IMR-90 (cell line): ENCODE measurements at regions not wholly inside any gene's neighbourhood (a gene's known extent, or its start where the extent isn't known, plus 50 kb on each side); places are given as distances from the start of the nearest gene placed in this dataset.

Experiments
- ATAC-seq: fragments of 200-7000 bp; cut with Tn5 transposase; 2 replicates; pipeline ENCODE4 v1.9.1; 2020; ENCODE audit warnings: low read depth, mild to moderate bottlenecking, moderate library complexity
- BruUV-seq: library from RNA; stranded (reverse); fragments of 400-500 nt; replicated peaks from 2 replicates; lab custom pipeline; 2021; lab: Mats Ljungman, UMichigan
- CTCF ChIA-PET: fragments of 300-600 bp; formaldehyde crosslinking; extraction: SDS; loops from one replicate; lab custom pipeline; 2021; ENCODE audit warnings: antibody characterized with exemption; lab: Yijun Ruan, JAX
- POLR2A ChIA-PET: fragments of 300-600 bp; sonication (Branson Sonifier 250); formaldehyde crosslinking; loops from one replicate; lab custom pipeline; 2022; ENCODE audit warnings: antibody characterized with exemption; ENCODE audit not compliant: unreplicated experiment; lab: Charles Lee
- DNase-seq: peaks from one replicate; pipeline ENCODE4 v3.0.0; 2013
- H2AFZ ChIP-seq: replicated peaks from 2 replicates; pipeline ENCODE3; 2013; ENCODE audit warnings: low read length, mild to moderate bottlenecking; ENCODE audit not compliant: poor library complexity
- H2AK5ac ChIP-seq: 2 replicates; pipeline ENCODE4 v1.6.1; 2013; ENCODE audit warnings: low read depth, low read length, inconsistent platforms
- H2AK9ac ChIP-seq: replicated peaks from 2 replicates; pipeline ENCODE3; 2013; ENCODE audit warnings: mild to moderate bottlenecking, low read depth, low read length, moderate library complexity; ENCODE audit not compliant: poor library complexity
- H2BK120ac ChIP-seq: 2 replicates; pipeline ENCODE4 v1.6.1; 2013; ENCODE audit warnings: low read depth, low read length, inconsistent platforms
- H2BK15ac ChIP-seq: 3 replicates; pipeline ENCODE4 v1.6.1; 2013; ENCODE audit warnings: low read depth, low read length, inconsistent platforms
- H2BK20ac ChIP-seq: 2 replicates; pipeline ENCODE4 v1.6.1; 2013; ENCODE audit warnings: low read depth, mild to moderate bottlenecking, inconsistent platforms, low read length, moderate library complexity
- H2BK5ac ChIP-seq: 2 replicates; pipeline ENCODE4 v1.6.1; 2013; ENCODE audit warnings: mild to moderate bottlenecking, low read depth, low read length, inconsistent platforms; ENCODE audit not compliant: poor library complexity, severe bottlenecking
- H3K14ac ChIP-seq: replicated peaks from 2 replicates; pipeline ENCODE4 v1.6.1; 2013; ENCODE audit warnings: low read depth, low read length, inconsistent platforms
- H3K18ac ChIP-seq: 2 replicates; pipeline ENCODE4 v1.6.1; 2013; ENCODE audit warnings: low read depth, low read length, control low read depth
- H3K23ac ChIP-seq: 2 replicates; pipeline ENCODE4 v1.6.1; 2013; ENCODE audit warnings: low read depth, low read length, inconsistent platforms
- H3K27ac ChIP-seq: 2 replicates; pipeline ENCODE4 v1.5.1; 2013; ENCODE audit warnings: mild to moderate bottlenecking, control low read depth, low read length; ENCODE audit not compliant: insufficient read depth
- H3K27me3 ChIP-seq: 2 replicates; pipeline ENCODE4 v1.6.1; 2013; ENCODE audit warnings: low read length; ENCODE audit not compliant: control insufficient read depth, insufficient read depth
- H3K36me3 ChIP-seq: 2 replicates; pipeline ENCODE4 v1.6.1; 2013; ENCODE audit warnings: low read length, mixed read lengths; ENCODE audit not compliant: control insufficient read depth, insufficient read depth
- H3K4ac ChIP-seq: 2 replicates; pipeline ENCODE4 v1.6.1; 2013; ENCODE audit warnings: low read depth, low read length, inconsistent platforms
- H3K4me1 ChIP-seq: 2 replicates; pipeline ENCODE4 v1.6.1; 2013; ENCODE audit warnings: low read length, mixed read lengths; ENCODE audit not compliant: control insufficient read depth, insufficient read depth
- H3K4me2 ChIP-seq: 2 replicates; pipeline ENCODE4 v1.6.1; 2013; ENCODE audit warnings: low read depth, mild to moderate bottlenecking, control low read depth, low read length, moderate library complexity
- H3K4me3 ChIP-seq: 2 replicates; pipeline ENCODE4 v1.5.1; 2013; ENCODE audit warnings: low read depth, mild to moderate bottlenecking, control low read depth, low read length, moderate library complexity; ENCODE audit not compliant: insufficient read depth
- H3K56ac ChIP-seq: 2 replicates; pipeline ENCODE4 v1.6.1; 2013; ENCODE audit warnings: low read length, inconsistent platforms; ENCODE audit not compliant: insufficient read depth; ENCODE audit errors: extremely low read depth
- H3K79me1 ChIP-seq, 2 experiments: 2 replicates each; pipeline ENCODE4 v1.6.1; 2013; ENCODE audit warnings: low read length in 2 of 2, inconsistent platforms in 1 of 2, low read depth in 1 of 2
- H3K9ac ChIP-seq: 2 replicates; pipeline ENCODE4 v1.6.1; 2013; ENCODE audit warnings: low read depth, low read length, control low read depth
- H3K9me1 ChIP-seq: 2 replicates; pipeline ENCODE4 v1.6.1; 2013; ENCODE audit warnings: low read length, inconsistent platforms; ENCODE audit not compliant: insufficient read depth
- H3K9me3 ChIP-seq: 2 replicates; pipeline ENCODE4 v1.6.1; 2013; ENCODE audit warnings: low read length; ENCODE audit not compliant: control insufficient read depth, insufficient read depth
- H4K20me1 ChIP-seq: 2 replicates; pipeline ENCODE4 v1.6.1; 2013; ENCODE audit warnings: low read length, inconsistent platforms; ENCODE audit not compliant: insufficient read depth
- H4K5ac ChIP-seq: 2 replicates; pipeline ENCODE4 v1.6.1; 2013; ENCODE audit warnings: mild to moderate bottlenecking, low read depth, low read length, control low read depth
- H4K8ac ChIP-seq, 2 experiments: 2 replicates each; pipeline ENCODE4 v1.6.1; 2013; ENCODE audit warnings: low read depth in 2 of 2, low read length in 2 of 2, control low read depth in 1 of 2, inconsistent platforms in 1 of 2
- H4K91ac ChIP-seq: 2 replicates; pipeline ENCODE4 v1.6.1; 2013; ENCODE audit warnings: low read depth, low read length, inconsistent platforms; ENCODE audit not compliant: insufficient read depth
- BHLHE40 ChIP-seq: fragments of 150-350 bp; IDR thresholded peaks from 2 replicates; pipeline ENCODE4 v1.6.1; 2016; ENCODE audit warnings: mild to moderate bottlenecking, low read depth, low read length
- CEBPB ChIP-seq: IDR thresholded peaks from 2 replicates; pipeline ENCODE4 v1.6.1; 2012; ENCODE audit warnings: low read depth, low read length, improper control_type of control experiment
- CHD1 ChIP-seq: IDR thresholded peaks from 2 replicates; pipeline ENCODE4 v1.6.1; 2012; ENCODE audit warnings: low read depth, low read length, improper control_type of control experiment
- CTCF ChIP-seq: conservative IDR thresholded peaks from 2 replicates; pipeline ENCODE4 v1.5.1; 2012; ENCODE audit warnings: mild to moderate bottlenecking, low read depth, low read length, improper control_type of control experiment
- FOS ChIP-seq: fragments of 150-350 bp; IDR thresholded peaks from 2 replicates; pipeline ENCODE4 v1.6.1; 2016; ENCODE audit warnings: low read depth, low read length
- MAFK ChIP-seq: IDR thresholded peaks from 2 replicates; pipeline ENCODE4 v1.6.1; 2012; ENCODE audit warnings: low read depth, low read length, improper control_type of control experiment
- MAZ ChIP-seq: IDR thresholded peaks from 2 replicates; pipeline ENCODE4 v1.6.1; 2012; ENCODE audit warnings: low read depth, mild to moderate bottlenecking, low read length, improper control_type of control experiment, moderate library complexity, borderline replicate concordance
- MXI1 ChIP-seq: IDR thresholded peaks from 2 replicates; pipeline ENCODE4 v1.6.1; 2012; ENCODE audit warnings: low read depth, mild to moderate bottlenecking, low read length, moderate library complexity, borderline replicate concordance
- NFE2L2 ChIP-seq: fragments of 150-350 bp; IDR thresholded peaks from 2 replicates; pipeline ENCODE4 v1.6.1; 2016; ENCODE audit warnings: low read depth, mild to moderate bottlenecking, low read length
- POLR2A ChIP-seq: IDR thresholded peaks from 2 replicates; pipeline ENCODE4 v1.6.1; 2012; ENCODE audit warnings: mild to moderate bottlenecking, low read depth, low read length
- RAD21 ChIP-seq: IDR thresholded peaks from 2 replicates; pipeline ENCODE4 v1.6.1; 2012; ENCODE audit warnings: low read length, improper control_type of control experiment
- RCOR1 ChIP-seq: IDR thresholded peaks from 2 replicates; pipeline ENCODE4 v1.6.1; 2012; ENCODE audit warnings: mild to moderate bottlenecking, low read length, improper control_type of control experiment; ENCODE audit not compliant: insufficient replicate concordance
- RFX5 ChIP-seq: IDR thresholded peaks from 2 replicates; pipeline ENCODE4 v1.8.0; 2012; ENCODE audit warnings: low read depth, mild to moderate bottlenecking, low read length, moderate library complexity
- SMC3 ChIP-seq: fragments of 150-350 bp; IDR thresholded peaks from 2 replicates; pipeline ENCODE4 v1.6.1; 2016; ENCODE audit warnings: low read depth, mild to moderate bottlenecking, antibody characterized with exemption, low read length, moderate library complexity
- USF2 ChIP-seq: fragments of 150-350 bp; IDR thresholded peaks from 2 replicates; pipeline ENCODE4 v1.6.1; 2017; ENCODE audit warnings: mild to moderate bottlenecking, antibody characterized with exemption, low read length, low read depth
- WGBS, 2 experiments: methylation state at CpG; one replicate each; pipeline versions ENCODE4 v1.1.5 to v1.1.7; 2013; ENCODE audit warnings: missing lambda C conversion rate in 2 of 2; ENCODE audit not compliant: insufficient read length in 1 of 2; ENCODE audit errors: extremely low coverage in 2 of 2; 5-methylcytosine and 5-hydroxymethylcytosine counted together
- dilution Hi-C: fragments of 300-500 bp; cut with HindIII; formaldehyde crosslinking; loops from one replicate; pipeline ENCODE4 v1.14.3; 2018; ENCODE audit warnings: low sequenced_read_pairs; ENCODE audit not compliant: unreplicated experiment
- in situ Hi-C: fragments of 300-500 bp; cut with MboI; formaldehyde crosslinking; loops from 3 replicates; pipeline ENCODE4 v1.14.3; 2019; ENCODE audit warnings: low sequenced_read_pairs, inconsistent platforms, mixed read lengths
- intact Hi-C: fragments of 100-400 bp; cut with micrococcal nuclease; formaldehyde crosslinking; loops from 2 replicates; pipeline ENCODE4 v1.10.0; 2022
- TF ChIP-seq, protein P1 (sequence below): fragments of 150-350 bp; IDR thresholded peaks from 2 replicates; pipeline ENCODE4 v1.6.1; 2016; ENCODE audit warnings: low read depth, mild to moderate bottlenecking, low read length, moderate library complexity, borderline replicate concordance

- Histone ChIP-seq H3K27me3 (peaks cover 11% of the 10 kb centered on the region), H4K20me1 (no peaks in the 10 kb centered on the region), H3K4ac (no peak overlapping the region), H3K4me1 (no peaks in the 10 kb centered on the region; the same call in 1 of the 2 replicates), H4K5ac (no peak overlapping the region), H4K91ac (no peak overlapping the region), H2AK9ac (no peak overlapping the region), H3K27ac (no peak overlapping the region), H3K14ac (no peak overlapping the region), H3K9me1 (no peaks in the 10 kb centered on the region), H3K36me3 (no peaks in the 10 kb centered on the region), H3K4me2 (no peak overlapping the region), H3K23ac (no peak overlapping the region), H3K79me1 (no peaks in the 10 kb centered on the region), H2AK5ac (no peak overlapping the region), H2BK5ac (no peak overlapping the region), H2AFZ (no peak overlapping the region), H4K8ac (no peak overlapping the region), H3K56ac (no peak overlapping the region), H3K4me3 (no peak overlapping the region), H2BK20ac (no peak overlapping the region), H3K9ac (no peak overlapping the region), H2BK120ac (no peak overlapping the region), H3K18ac (no peak overlapping the region), H2BK15ac (no peak overlapping the region), H3K9me3 (no peaks in the 10 kb centered on the region)
- dilution Hi-C loops: no loop called here
- WGBS, 2 experiments: 77% methylated on average over 9 of the region's 20 CpGs; no CpG with 5 or more reads in 1 of the 2 experiments
- in situ Hi-C loops: no loop called here
- intact Hi-C loops: no loop called here
- DNase-seq: no peak
- TF ChIP-seq RAD21: no peak
- no peak for TF ChIP-seq POLR2A
- no peak for TF ChIP-seq RCOR1
- TF ChIP-seq CHD1: no peak
- TF ChIP-seq USF2: no peak
- TF ChIP-seq FOS: no peak
- no peak for TF ChIP-seq MXI1
- no peak for TF ChIP-seq RFX5
- no peak for TF ChIP-seq CEBPB
- no peak for TF ChIP-seq NFE2L2
- no peak for TF ChIP-seq SMC3
- no peak for TF ChIP-seq CTCF
- TF ChIP-seq BHLHE40: no peak
- no peak for TF ChIP-seq MAZ
- no peak for TF ChIP-seq MAFK
- TF ChIP-seq, protein P1, sequence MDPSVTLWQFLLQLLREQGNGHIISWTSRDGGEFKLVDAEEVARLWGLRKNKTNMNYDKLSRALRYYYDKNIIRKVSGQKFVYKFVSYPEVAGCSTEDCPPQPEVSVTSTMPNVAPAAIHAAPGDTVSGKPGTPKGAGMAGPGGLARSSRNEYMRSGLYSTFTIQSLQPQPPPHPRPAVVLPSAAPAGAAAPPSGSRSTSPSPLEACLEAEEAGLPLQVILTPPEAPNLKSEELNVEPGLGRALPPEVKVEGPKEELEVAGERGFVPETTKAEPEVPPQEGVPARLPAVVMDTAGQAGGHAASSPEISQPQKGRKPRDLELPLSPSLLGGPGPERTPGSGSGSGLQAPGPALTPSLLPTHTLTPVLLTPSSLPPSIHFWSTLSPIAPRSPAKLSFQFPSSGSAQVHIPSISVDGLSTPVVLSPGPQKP: no peak
- ChIA-PET POLR2A (interaction anchor here (0.7 kb wide), 1 partner anchor 479 kb away, joined by 3 read pairs; no protein-coding TSS in a partner anchor), CTCF (interaction anchor here (0.7 kb wide), 2 partner anchors 67 to 301 kb away, joined by 4 read pairs; no protein-coding TSS in a partner anchor)
- no peak for ATAC-seq
- no TSS peak for BruUV-seq
These were observed 72.6 kb upstream of the CLDN5 start for GRCh38 chr22:19596680-19597398.
